CD4-positive, alpha-beta T cell treated with Interleukin-4 for 1 hour (primary cell): ENCODE measurements at regions not wholly inside any gene's neighbourhood (a gene's known extent, or its start where the extent isn't known, plus 50 kb on each side); places are given as distances from the start of the nearest gene placed in this dataset.

Experiments used
- DNase-seq, 2 donors: peaks; one replicate each; pipeline ENCODE4 v3.0.0-alpha.2; 2020 to 2022

GRCh38 chr3:56983427-56983826 lies 77.0 kb upstream of the SPATA12 start:
- no peak for DNase-seq

GRCh38 chr3:56981445-56982230 lies 78.8 kb upstream of the SPATA12 start:
- DNase-seq = no peak

- DNase-seq = peak in 1 of 2 donors; percentile 63
Observed at GRCh38 chr3:56980798-56981390, 79.6 kb upstream of the SPATA12 start.

GRCh38 chr3:56980243-56980642 lies 80.2 kb upstream of the SPATA12 start:
- no peak for DNase-seq

GRCh38 chr3:56979791-56980190 lies 80.7 kb upstream of the SPATA12 start:
- no peak for DNase-seq

- no peak for DNase-seq
Observed at GRCh38 chr3:56977561-56977889, 82.9 kb upstream of the SPATA12 start.

- DNase-seq = no peak
Observed at GRCh38 chr3:56976651-56977560, 83.6 kb upstream of the SPATA12 start.

- DNase-seq = no peak
Observed at GRCh38 chr3:56975567-56975966, 84.9 kb upstream of the SPATA12 start.

GRCh38 chr3:56974247-56974930 lies 86.1 kb upstream of the SPATA12 start:
- DNase-seq = no peak

GRCh38 chr3:56971816-56972215 lies 88.6 kb upstream of the SPATA12 start:
- no peak for DNase-seq

GRCh38 chr3:56971261-56971660 lies 89.2 kb upstream of the SPATA12 start:
- no peak for DNase-seq

GRCh38 chr3:56970461-56970879 lies 90.0 kb upstream of the SPATA12 start:
- DNase-seq = no peak

- DNase-seq = no peak
Observed at GRCh38 chr3:56969851-56970250, 90.6 kb upstream of the SPATA12 start.

GRCh38 chr3:56966509-56966908 lies 94.0 kb upstream of the SPATA12 start:
- DNase-seq = no peak

GRCh38 chr3:56966104-56966503 lies 94.4 kb upstream of the SPATA12 start:
- no peak for DNase-seq

- DNase-seq = no peak
Observed at GRCh38 chr3:56962922-56963321, 97.5 kb upstream of the SPATA12 start.

GRCh38 chr3:56962206-56962605 lies 98.3 kb upstream of the SPATA12 start:
- DNase-seq = no peak

- DNase-seq = no peak
Observed at GRCh38 chr3:56960234-56960917, 100.1 kb upstream of the SPATA12 start.

GRCh38 chr3:56958879-56959278 lies 101.6 kb upstream of the SPATA12 start:
- no peak for DNase-seq

- DNase-seq = no peak
Observed at GRCh38 chr3:56957522-56957921, 102.9 kb upstream of the SPATA12 start.

GRCh38 chr3:56956906-56957305 lies 103.6 kb upstream of the SPATA12 start:
- DNase-seq = no peak

GRCh38 chr3:56955492-56956111 lies 104.9 kb upstream of the SPATA12 start:
- no peak for DNase-seq
